Lower leg skin (tissue), 4 donors: ENCODE measurements at regions not wholly inside any gene's neighbourhood (a gene's known extent, or its start where the extent isn't known, plus 50 kb on each side); places are given as distances from the start of the nearest gene placed in this dataset.
A peak's percentile ranks its signal among the peaks of the same experiment; 100 is the strongest.

Source experiments
- DNase-seq, 2 donors: peaks; one replicate each; pipeline ENCODE4 v3.0.0-alpha.2; 2019; ENCODE audit warnings: low spot score in 2 of 2
- H3K4me3 ChIP-seq: fragments of 200-600 bp; sonication (generic); 2 replicates; pipeline ENCODE4 v1.5.1; 2017; ENCODE audit warnings: mild to moderate bottlenecking, low read depth; ENCODE audit not compliant: poor library complexity, severe bottlenecking
- POLR2A ChIP-seq, 2 donors: fragments of 450-650 bp; IDR thresholded peaks; one replicate each; pipeline ENCODE4 v1.6.1; 2016 to 2017; ENCODE audit warnings: antibody characterized with exemption in 2 of 2, mild to moderate bottlenecking in 1 of 2, moderate library complexity in 1 of 2
- WGBS, 2 donors: methylation state at CpG; one replicate each; pipeline ENCODE4 v1.1.5; 2018; 5-methylcytosine and 5-hydroxymethylcytosine counted together
- intact Hi-C: fragments of 100-400 bp; cut with DNase I; formaldehyde crosslinking; loops from one replicate; pipeline ENCODE4 v1.15.0; 2023; ENCODE audit warnings: low total_unique reads
- TF ChIP-seq, protein P1 (sequence below), 3 donors: fragments of 450-650 bp; IDR thresholded peaks; one replicate each; pipeline ENCODE4 v1.5.1; 2016; ENCODE audit warnings: antibody characterized with exemption in 3 of 3, mild to moderate bottlenecking in 3 of 3, moderate library complexity in 2 of 3

DNA sequence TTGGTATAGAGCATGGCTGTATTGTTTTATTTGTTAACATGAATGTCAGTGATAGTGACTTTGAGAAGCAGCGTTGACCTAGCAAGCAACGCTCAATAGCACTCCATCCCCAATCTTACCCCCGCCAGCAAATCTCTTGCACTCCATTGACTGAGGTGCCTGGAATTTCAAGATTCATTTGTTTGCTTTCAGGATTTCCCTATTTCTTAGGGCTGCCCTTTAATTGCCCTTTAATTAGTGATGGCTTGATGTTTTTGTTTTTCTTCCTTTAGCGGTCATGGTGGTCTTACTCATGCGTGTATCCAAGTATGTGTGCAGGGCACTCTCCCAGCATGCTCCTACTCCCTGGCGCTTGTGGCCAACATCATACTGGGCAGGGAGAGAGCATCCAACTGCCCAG, 216.8 kb upstream of the TBL1XR1 start:
- no peak for TF ChIP-seq POLR2A (IDR thresholded peaks at IDR 0.05)
- DNase-seq: no peak
- intact Hi-C loops: no loop called here
- WGBS, 2 donors: 96 to 98% methylated on average over 6 of the region's 6 CpGs
- H3K4me3 ChIP-seq: no peak overlapping the region

DNA sequence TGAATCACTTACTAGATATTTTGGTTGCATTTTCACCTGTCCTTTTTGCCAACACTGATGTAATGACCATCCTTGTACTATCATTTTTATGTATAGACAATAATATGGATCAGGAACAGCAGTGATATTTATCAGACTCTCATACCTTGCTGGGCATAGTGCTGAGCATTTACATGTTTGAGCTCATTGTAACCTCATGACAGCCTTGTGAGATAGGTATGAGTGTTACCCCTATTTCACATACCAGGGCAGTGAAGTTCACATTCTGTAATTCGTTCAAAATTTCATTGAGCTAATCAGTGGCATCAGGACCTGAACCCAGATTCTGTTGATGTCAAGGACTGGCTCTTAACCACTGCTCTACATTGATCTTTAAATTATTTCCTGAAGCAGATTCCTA, 221.5 kb upstream of the TBL1XR1 start:
- intact Hi-C loops: no loop called here
- TF ChIP-seq POLR2A (IDR thresholded peaks at IDR 0.05): no peak
- TF ChIP-seq, protein P1, sequence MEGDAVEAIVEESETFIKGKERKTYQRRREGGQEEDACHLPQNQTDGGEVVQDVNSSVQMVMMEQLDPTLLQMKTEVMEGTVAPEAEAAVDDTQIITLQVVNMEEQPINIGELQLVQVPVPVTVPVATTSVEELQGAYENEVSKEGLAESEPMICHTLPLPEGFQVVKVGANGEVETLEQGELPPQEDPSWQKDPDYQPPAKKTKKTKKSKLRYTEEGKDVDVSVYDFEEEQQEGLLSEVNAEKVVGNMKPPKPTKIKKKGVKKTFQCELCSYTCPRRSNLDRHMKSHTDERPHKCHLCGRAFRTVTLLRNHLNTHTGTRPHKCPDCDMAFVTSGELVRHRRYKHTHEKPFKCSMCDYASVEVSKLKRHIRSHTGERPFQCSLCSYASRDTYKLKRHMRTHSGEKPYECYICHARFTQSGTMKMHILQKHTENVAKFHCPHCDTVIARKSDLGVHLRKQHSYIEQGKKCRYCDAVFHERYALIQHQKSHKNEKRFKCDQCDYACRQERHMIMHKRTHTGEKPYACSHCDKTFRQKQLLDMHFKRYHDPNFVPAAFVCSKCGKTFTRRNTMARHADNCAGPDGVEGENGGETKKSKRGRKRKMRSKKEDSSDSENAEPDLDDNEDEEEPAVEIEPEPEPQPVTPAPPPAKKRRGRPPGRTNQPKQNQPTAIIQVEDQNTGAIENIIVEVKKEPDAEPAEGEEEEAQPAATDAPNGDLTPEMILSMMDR (IDR thresholded peaks at IDR 0.05): no peak
- WGBS, 2 donors: 55 to 58% methylated on average over 1 of the region's 1 CpG
- H3K4me3 ChIP-seq: no peak overlapping the region
- DNase-seq: no peak

DNA sequence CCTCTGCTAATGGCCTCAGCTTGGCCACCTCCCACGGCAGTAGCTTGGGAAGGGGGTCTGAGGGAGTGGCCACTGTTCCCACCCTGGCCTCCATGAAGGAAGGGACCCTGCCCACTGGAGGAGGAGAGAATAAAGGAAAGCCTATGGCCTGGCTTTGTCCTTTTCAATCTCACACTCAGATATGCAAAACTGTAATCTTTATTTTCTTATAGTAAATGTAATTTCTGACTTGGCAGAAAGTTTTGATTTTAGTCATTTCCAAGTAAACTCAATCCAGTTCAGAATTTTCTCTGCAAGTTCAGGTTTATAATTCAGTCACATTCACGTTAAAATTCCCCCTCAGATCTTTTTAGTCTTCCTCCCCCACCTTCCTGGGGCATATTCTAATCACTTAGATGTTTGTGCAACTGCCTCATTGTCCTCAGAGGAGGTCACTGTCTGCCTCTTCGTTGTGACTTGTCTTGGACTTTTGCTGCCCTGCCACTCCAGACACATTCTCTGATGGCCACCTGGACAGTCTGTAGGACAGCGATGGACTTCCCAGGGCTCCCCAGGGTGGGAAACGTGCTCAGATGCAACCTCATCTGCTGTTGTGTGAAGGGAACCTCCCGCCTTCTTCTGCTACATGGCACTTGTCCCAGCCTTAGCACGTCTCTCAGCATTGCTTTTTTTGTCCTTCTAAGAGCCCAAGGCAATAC, 222.8 kb upstream of the TBL1XR1 start:
- WGBS, 2 donors: 27 to 28% methylated on average over 7 of the region's 7 CpGs
- DNase-seq: no peak
- intact Hi-C loops: no loop called here
- H3K4me3 ChIP-seq: no peak overlapping the region
- TF ChIP-seq, protein P1 (IDR thresholded peaks at IDR 0.05): no peak
- TF ChIP-seq POLR2A (IDR thresholded peaks at IDR 0.05): no peak

DNA sequence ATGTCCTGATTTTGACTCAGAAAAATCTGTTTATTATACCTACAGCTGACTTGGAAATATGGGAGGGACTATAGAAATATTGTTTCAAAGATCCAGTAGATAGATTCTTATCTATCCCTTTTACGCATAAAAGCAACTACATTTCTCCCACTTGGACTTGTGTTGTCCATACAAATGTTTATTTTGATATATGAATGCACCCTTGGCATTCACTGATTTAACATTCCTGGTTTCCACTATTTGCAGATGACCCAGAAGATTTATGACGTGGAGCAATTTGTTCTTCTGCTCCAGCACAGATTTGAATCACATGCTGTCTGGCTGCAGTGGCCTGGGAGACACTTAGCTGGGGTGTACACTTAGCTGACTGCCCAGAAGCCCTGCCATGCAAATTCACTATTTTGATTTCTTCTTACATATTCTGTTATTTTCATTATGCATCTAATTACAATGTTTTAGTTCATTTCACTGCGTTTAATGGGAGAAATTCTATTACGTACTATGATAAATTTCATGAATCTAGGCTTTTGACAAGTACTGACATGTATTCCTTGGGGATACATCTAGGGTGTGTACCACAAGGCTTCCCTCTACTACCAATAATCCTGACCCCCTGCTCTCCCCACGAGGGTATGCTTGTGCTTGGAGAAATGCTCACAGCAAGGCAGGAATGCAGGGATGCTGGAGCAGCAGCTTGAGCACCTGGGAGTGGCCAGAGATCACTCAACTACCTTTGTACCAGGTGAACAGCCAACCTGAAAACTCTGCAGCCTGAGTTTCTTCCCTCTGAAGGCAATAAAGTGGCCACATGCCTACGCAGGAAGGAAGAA, 223.6 kb upstream of the TBL1XR1 start:
- TF ChIP-seq, protein P1 (IDR thresholded peaks at IDR 0.05): no peak
- no peak for TF ChIP-seq POLR2A (IDR thresholded peaks at IDR 0.05)
- no peak overlapping the region for H3K4me3 ChIP-seq
- 29 to 36% methylated on average over 6 of the region's 6 CpGs for WGBS, 2 donors
- intact Hi-C loops: no loop called here
- no peak for DNase-seq

DNA sequence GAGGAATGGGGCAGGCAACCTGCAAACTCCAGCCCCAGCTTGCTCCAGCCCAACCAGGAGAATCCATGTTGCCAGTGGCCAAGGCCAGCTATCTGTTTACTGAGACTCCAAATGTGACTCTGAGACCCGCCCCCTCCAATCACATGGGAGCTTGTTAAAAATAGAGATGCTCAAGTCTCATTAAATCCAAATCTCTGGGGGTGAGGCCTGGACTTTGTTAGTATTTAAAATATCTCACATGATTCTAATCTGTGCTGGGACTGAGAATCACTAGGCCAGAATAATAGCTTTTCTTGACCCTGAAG, 224.2 kb upstream of the TBL1XR1 start:
- no peak overlapping the region for H3K4me3 ChIP-seq
- 69 to 71% methylated on average over 1 of the region's 1 CpG for WGBS, 2 donors
- no peak for TF ChIP-seq POLR2A (IDR thresholded peaks at IDR 0.05)
- TF ChIP-seq, protein P1 (IDR thresholded peaks at IDR 0.05): no peak
- intact Hi-C loops: no loop called here
- peak in 1 of 2 donors; percentile 45 for DNase-seq

DNA sequence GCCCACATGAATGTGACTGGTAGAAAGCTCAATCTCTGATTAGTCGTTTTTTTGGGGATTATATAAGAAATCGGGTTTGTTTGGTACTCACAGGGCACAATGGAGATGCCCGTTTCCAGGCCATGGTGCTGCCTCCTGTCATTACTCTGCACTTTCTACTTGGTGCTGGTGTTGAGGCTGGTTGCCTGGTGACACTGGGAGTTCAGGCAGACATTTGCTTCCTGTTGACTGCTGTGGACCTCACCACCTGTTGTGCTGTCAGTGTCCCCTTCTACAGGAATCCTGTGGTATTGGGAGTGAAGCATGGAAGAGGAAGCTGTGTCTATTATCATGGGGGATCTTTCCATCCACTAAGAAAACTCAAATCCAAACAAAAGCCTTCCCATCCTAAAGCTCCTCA, 227.2 kb upstream of the TBL1XR1 start:
- no peak for TF ChIP-seq POLR2A (IDR thresholded peaks at IDR 0.05)
- TF ChIP-seq, protein P1 (IDR thresholded peaks at IDR 0.05): no peak
- 87 to 91% methylated on average over 3 of the region's 3 CpGs for WGBS, 2 donors
- DNase-seq: no peak
- intact Hi-C loops: no loop called here
- no peak overlapping the region for H3K4me3 ChIP-seq
